ENCODE measurements at regions not wholly inside any gene's neighbourhood (a gene's known extent, or its start where the extent isn't known, plus 50 kb on each side); places are given as distances from the start of the nearest gene placed in this dataset.

DNA sequence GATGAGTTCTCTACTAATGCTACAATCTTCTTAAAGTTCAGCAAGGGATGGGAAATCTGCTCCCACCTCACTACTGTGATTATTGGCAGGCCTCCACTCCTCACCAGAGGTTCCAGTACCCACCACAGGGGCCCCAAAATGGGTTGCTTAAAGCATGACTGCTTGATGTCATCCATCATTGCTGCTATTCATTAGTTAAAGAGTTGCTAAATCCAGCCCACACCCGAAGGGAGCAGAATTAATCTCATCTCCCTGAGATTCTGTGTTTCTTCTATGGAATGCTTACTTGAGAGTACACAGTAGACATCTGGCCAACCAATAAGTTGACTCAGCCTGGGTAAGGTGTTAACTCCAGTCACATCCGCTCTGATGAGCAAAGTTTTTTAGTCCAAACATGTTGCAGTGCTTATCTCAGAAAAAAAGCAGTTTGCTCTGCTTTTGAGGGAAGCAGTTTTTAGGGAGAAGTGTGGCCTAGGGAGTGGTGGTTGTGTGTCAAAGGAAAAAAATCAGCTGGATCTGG is 690.2 kb upstream of the POU3F3 start:
- H3K4me3 ChIP-seq (replicated peaks; ENCODE audit: low read depth, low read length): no peak overlapping the region
- TF ChIP-seq, protein P1, sequence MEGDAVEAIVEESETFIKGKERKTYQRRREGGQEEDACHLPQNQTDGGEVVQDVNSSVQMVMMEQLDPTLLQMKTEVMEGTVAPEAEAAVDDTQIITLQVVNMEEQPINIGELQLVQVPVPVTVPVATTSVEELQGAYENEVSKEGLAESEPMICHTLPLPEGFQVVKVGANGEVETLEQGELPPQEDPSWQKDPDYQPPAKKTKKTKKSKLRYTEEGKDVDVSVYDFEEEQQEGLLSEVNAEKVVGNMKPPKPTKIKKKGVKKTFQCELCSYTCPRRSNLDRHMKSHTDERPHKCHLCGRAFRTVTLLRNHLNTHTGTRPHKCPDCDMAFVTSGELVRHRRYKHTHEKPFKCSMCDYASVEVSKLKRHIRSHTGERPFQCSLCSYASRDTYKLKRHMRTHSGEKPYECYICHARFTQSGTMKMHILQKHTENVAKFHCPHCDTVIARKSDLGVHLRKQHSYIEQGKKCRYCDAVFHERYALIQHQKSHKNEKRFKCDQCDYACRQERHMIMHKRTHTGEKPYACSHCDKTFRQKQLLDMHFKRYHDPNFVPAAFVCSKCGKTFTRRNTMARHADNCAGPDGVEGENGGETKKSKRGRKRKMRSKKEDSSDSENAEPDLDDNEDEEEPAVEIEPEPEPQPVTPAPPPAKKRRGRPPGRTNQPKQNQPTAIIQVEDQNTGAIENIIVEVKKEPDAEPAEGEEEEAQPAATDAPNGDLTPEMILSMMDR (IDR thresholded peaks at IDR 0.05; ENCODE audit: low read depth, low read length, missing control alignments): no peak
- DNase-seq (ENCODE audit: extremely low read depth, low read depth): no peak

DNA sequence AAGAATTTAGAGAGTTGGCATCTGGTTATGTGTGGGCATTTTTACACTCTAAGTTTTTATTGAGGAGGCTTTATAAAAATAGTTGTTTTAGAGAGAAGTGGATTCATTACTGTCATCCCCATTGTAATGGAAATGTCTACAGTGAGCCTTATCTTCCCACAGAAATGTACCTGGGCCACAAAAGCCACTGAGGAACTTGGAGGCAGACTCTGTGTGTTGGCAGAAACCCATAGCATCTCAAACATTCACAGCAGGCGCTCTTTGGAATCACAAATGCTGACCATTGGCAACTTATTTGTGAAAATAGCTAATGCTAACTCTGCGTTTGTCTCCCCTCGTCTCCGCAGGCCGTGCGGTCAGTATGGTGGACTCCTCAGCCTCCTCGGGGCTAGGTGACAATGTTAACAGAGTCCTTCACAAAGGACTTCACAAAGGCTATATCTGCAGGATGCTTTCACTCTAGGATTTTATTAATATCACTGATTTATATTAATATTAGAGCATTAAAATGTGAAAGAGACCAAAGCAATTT is 689.1 kb upstream of the POU3F3 start:
- H3K4me3 ChIP-seq (replicated peaks; ENCODE audit: low read depth, low read length): no peak overlapping the region
- TF ChIP-seq, protein P1 (IDR thresholded peaks at IDR 0.05; ENCODE audit: low read depth, low read length, missing control alignments): no peak
- no peak for DNase-seq (ENCODE audit: extremely low read depth, low read depth)

DNA sequence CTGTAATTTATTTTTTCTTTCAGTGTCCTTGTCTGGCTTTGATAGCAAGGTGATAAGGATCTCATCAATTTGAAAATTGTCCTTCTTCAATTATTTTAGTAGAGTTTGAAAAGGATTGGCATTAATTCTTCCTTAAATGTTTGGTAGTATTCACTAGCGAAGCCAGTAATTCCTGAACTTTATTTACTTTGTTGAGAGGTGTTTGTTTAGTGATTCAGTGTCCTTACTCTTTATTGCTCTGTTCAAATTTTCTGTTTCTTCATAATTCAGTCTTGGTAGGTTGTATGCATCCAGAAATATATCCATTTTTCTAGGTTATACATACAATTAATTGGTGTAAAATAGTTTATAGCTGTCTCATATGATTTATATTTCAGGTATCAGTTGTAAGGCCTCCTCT is 676.7 kb upstream of the POU3F3 start:
- H3K4me3 ChIP-seq (replicated peaks; ENCODE audit: low read depth, low read length): no peak overlapping the region

DNA sequence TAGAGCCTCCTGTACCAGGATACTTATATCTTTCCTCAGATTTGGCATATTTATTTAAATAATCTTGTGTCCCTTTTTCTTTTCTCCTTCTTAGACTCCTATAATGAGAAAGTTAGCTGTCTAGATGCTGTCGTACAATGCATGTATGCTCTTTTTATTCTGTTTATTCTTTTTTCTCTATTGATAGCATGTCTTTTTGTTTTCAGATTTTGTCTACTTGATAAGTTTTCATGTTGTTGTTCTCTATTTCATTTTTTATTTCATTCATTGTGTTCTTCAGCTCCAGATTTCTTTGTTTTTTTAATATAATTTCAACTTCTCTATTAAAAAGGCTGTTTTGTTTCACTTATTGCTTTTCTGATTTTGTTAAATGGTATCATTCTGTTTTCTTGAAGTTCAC is 674.3 kb upstream of the POU3F3 start:
- no peak for DNase-seq (ENCODE audit: extremely low read depth, low read depth)
- no peak overlapping the region for H3K4me3 ChIP-seq (replicated peaks; ENCODE audit: low read depth, low read length)
- TF ChIP-seq, protein P1 (IDR thresholded peaks at IDR 0.05; ENCODE audit: low read depth, low read length, missing control alignments): no peak

More for the DNA sequence above, 676.7 kb upstream of the POU3F3 start:
- TF ChIP-seq, protein P1 (IDR thresholded peaks at IDR 0.05; ENCODE audit: low read depth, low read length, missing control alignments): no peak
- no peak for DNase-seq (ENCODE audit: extremely low read depth, low read depth)

DNA sequence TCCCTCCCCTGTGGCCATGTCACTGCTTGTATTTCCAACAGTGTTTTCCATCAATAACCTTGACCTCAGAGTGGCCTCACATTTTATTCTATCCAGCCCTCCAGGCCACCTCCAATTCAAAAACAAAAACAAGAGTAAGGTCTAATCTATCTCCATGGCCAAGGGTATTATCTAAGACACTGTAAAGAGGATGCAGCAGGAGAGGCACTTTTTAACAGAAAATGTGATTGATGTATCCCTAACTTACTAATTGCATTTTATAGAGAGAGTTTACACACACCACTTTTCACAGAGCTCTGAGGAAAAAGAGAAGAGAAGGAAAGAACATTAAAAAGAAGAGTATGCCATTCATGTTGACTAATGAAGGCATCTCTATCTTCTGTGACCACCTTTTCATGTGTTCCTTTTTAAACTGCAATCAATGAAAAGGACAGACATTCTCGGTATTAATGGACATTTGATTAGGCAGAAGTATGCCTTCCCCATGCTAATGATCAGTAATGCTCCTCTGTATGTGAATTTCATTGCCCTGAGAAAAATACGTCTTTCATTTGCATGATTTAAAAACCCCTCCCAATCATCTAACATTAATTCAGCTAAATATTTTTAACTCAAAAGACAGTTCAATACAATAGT is 653.3 kb upstream of the POU3F3 start:
- no peak overlapping the region for H3K4me3 ChIP-seq (replicated peaks; ENCODE audit: low read depth, low read length)
- TF ChIP-seq, protein P1 (IDR thresholded peaks at IDR 0.05; ENCODE audit: low read depth, low read length, missing control alignments): no peak
- no peak for DNase-seq (ENCODE audit: extremely low read depth, low read depth)

DNA sequence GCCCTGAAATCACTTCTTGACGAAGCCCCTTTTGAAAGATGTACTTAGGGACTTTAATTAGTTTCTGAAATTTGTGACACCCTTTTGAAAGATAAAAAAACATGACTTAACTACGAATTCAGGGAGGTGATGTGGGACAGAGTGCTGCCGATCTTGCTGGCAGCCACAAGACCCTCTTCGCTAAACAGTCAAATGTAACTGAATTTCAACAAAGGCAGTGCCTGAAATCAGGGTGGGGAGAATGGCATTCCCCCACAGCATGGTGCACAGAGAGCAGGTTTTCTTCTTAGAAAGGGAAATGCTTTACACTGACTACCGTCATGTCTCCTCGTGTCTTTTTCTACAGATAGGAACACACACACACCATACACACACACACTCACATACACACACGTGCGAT is 640.2 kb upstream of the POU3F3 start:
- DNase-seq (ENCODE audit: extremely low read depth, low read depth): no peak
- H3K4me3 ChIP-seq (replicated peaks; ENCODE audit: low read depth, low read length): no peak overlapping the region
- TF ChIP-seq, protein P1 (IDR thresholded peaks at IDR 0.05; ENCODE audit: low read depth, low read length, missing control alignments): no peak

Data from HFF-Myc (cell line).